ENCODE measurements at regions not wholly inside any gene's neighbourhood (a gene's known extent, or its start where the extent isn't known, plus 50 kb on each side); places are given as distances from the start of the nearest gene placed in this dataset.

- DNase-seq (ENCODE audit: low read depth), result no peak
- H3K4me3 ChIP-seq (ENCODE audit: low read depth, low read length), result no peak overlapping the region
- TF ChIP-seq CTCF (IDR thresholded peaks at IDR 0.05; ENCODE audit: control insufficient read depth, extremely low read depth, insufficient read depth), result no peak
Measured at GRCh38 chr6:133583907-133584427, 304.9 kb upstream of the TCF21 start.

GRCh38 chr6:133584823-133585222 lies 304.1 kb upstream of the TCF21 start:
- H3K4me3 ChIP-seq (ENCODE audit: low read depth, low read length), result no peak overlapping the region
- no peak for DNase-seq (ENCODE audit: low read depth)
- TF ChIP-seq CTCF (IDR thresholded peaks at IDR 0.05; ENCODE audit: control insufficient read depth, extremely low read depth, insufficient read depth), result no peak

GRCh38 chr6:133585978-133586377 lies 302.9 kb upstream of the TCF21 start:
- no peak for DNase-seq (ENCODE audit: low read depth)
- H3K4me3 ChIP-seq (ENCODE audit: low read depth, low read length), result no peak overlapping the region
- no peak for TF ChIP-seq CTCF (IDR thresholded peaks at IDR 0.05; ENCODE audit: control insufficient read depth, extremely low read depth, insufficient read depth)

- no peak for TF ChIP-seq CTCF (IDR thresholded peaks at IDR 0.05; ENCODE audit: control insufficient read depth, extremely low read depth, insufficient read depth)
- H3K4me3 ChIP-seq (ENCODE audit: low read depth, low read length), result no peak overlapping the region
- no peak for DNase-seq (ENCODE audit: low read depth)
Measured at GRCh38 chr6:133587546-133588160, 301.3 kb upstream of the TCF21 start.

GRCh38 chr6:133590196-133590595 lies 298.7 kb upstream of the TCF21 start:
- TF ChIP-seq CTCF (IDR thresholded peaks at IDR 0.05; ENCODE audit: control insufficient read depth, extremely low read depth, insufficient read depth), result no peak
- no peak overlapping the region for H3K4me3 ChIP-seq (ENCODE audit: low read depth, low read length)
- DNase-seq (ENCODE audit: low read depth), result no peak

GRCh38 chr6:133590814-133591213 lies 298.1 kb upstream of the TCF21 start:
- DNase-seq (ENCODE audit: low read depth), result no peak
- TF ChIP-seq CTCF (IDR thresholded peaks at IDR 0.05; ENCODE audit: control insufficient read depth, extremely low read depth, insufficient read depth), result no peak

GRCh38 chr6:133591275-133591674 lies 297.6 kb upstream of the TCF21 start:
- no peak for TF ChIP-seq CTCF (IDR thresholded peaks at IDR 0.05; ENCODE audit: control insufficient read depth, extremely low read depth, insufficient read depth)
- no peak overlapping the region for H3K4me3 ChIP-seq (ENCODE audit: low read depth, low read length)
- no peak for DNase-seq (ENCODE audit: low read depth)

More at GRCh38 chr6:133590814-133591213, 298.1 kb upstream of the TCF21 start:
- no peak overlapping the region for H3K4me3 ChIP-seq (ENCODE audit: low read depth, low read length)
